ENCODE measurements at regions not wholly inside any gene's neighbourhood (a gene's known extent, or its start where the extent isn't known, plus 50 kb on each side); places are given as distances from the start of the nearest gene placed in this dataset.

GRCh38 chr5:135240781-135241360 lies 158.2 kb downstream of the MACROH2A1 start:
- DNase-seq (ENCODE audit: low spot score in 2 of 2): no peak

GRCh38 chr5:135240283-135240633 lies 158.8 kb downstream of the MACROH2A1 start:
- peaks cover 0 to 38% (median 7%) of the 10 kb centered on the region in 4 donors for H3K4me1 ChIP-seq
- no peak overlapping the region for H3K27ac ChIP-seq

More at GRCh38 chr5:135240781-135241360, 158.2 kb downstream of the MACROH2A1 start:
- H3K36me3 ChIP-seq: no peaks in the 10 kb centered on the region
- H3K4me1 ChIP-seq: peaks cover 0 to 38% (median 7%) of the 10 kb centered on the region in 4 donors
- TF ChIP-seq EP300 (IDR thresholded peaks at IDR 0.05): no peak
- no peaks in the 10 kb centered on the region for H3K9me3 ChIP-seq
- H3K27ac ChIP-seq: no peak overlapping the region
- H3K27me3 ChIP-seq: no peaks in the 10 kb centered on the region
- WGBS, 2 donors: 92 to 100% methylated on average over 2 of the region's 2 CpGs
- no peak overlapping the region for H3K4me3 ChIP-seq

GRCh38 chr5:135239453-135240282 lies 159.4 kb downstream of the MACROH2A1 start:
- DNase-seq (ENCODE audit: low spot score in 2 of 2): no peak
- Histone ChIP-seq H3K36me3 (no peaks in the 10 kb centered on the region), H3K27ac (no peak overlapping the region), H3K4me1 (peaks cover 0 to 38% (median 7%) of the 10 kb centered on the region in 4 donors), H3K27me3 (no peaks in the 10 kb centered on the region), H3K9me3 (no peaks in the 10 kb centered on the region), H3K4me3 (no peak overlapping the region)
- TF ChIP-seq POLR2A (IDR thresholded peaks at IDR 0.05): no peak
- no peak for TF ChIP-seq EP300 (IDR thresholded peaks at IDR 0.05)
- TF ChIP-seq CTCF (IDR thresholded peaks at IDR 0.05): no peak
- 67 to 73% methylated on average over 11 of the region's 11 CpGs for WGBS, 2 donors

More at GRCh38 chr5:135240283-135240633, 158.8 kb downstream of the MACROH2A1 start:
- Histone ChIP-seq H3K4me3 (no peak overlapping the region), H3K36me3 (no peaks in the 10 kb centered on the region), H3K27me3 (no peaks in the 10 kb centered on the region), H3K9me3 (no peaks in the 10 kb centered on the region)
- 92 to 100% methylated on average over 1 to 2 of the region's 3 CpGs for WGBS, 2 donors
- TF ChIP-seq POLR2A (IDR thresholded peaks at IDR 0.05) (no peak), EP300 (IDR thresholded peaks at IDR 0.05) (no peak), CTCF (IDR thresholded peaks at IDR 0.05) (no peak)
- DNase-seq (ENCODE audit: low spot score in 2 of 2): no peak

- no peak for DNase-seq (ENCODE audit: low spot score in 2 of 2)
- H3K4me1 ChIP-seq: peaks cover 0 to 38% (median 7%) of the 10 kb centered on the region in 4 donors
- whole genome bisulfite sequencing, 2 donors: 76 to 77% methylated on average over 11 of the region's 11 CpGs
These were observed 160.2 kb downstream of the MACROH2A1 start for GRCh38 chr5:135238622-135239452.

More at GRCh38 chr5:135238622-135239452, 160.2 kb downstream of the MACROH2A1 start:
- H3K27ac ChIP-seq: no peak overlapping the region
- no peaks in the 10 kb centered on the region for H3K36me3 ChIP-seq
- H3K9me3 ChIP-seq: no peaks in the 10 kb centered on the region
- TF ChIP-seq CTCF (IDR thresholded peaks at IDR 0.05) (no peak), EP300 (IDR thresholded peaks at IDR 0.05) (no peak), POLR2A (IDR thresholded peaks at IDR 0.05) (no peak)
- H3K4me3 ChIP-seq: no peak overlapping the region
- no peaks in the 10 kb centered on the region for H3K27me3 ChIP-seq
